IMR-90 (cell line): ENCODE measurements at regions not wholly inside any gene's neighbourhood (a gene's known extent, or its start where the extent isn't known, plus 50 kb on each side); places are given as distances from the start of the nearest gene placed in this dataset.

ENCODE experiments used
- ATAC-seq: fragments of 200-7000 bp; cut with Tn5 transposase; 2 replicates; pipeline ENCODE4 v1.9.1; 2020; ENCODE audit warnings: low read depth, mild to moderate bottlenecking, moderate library complexity
- BruUV-seq: library from RNA; stranded (reverse); fragments of 400-500 nt; replicated peaks from 2 replicates; lab custom pipeline; 2021; lab: Mats Ljungman, UMichigan
- CTCF ChIA-PET: fragments of 300-600 bp; formaldehyde crosslinking; extraction: SDS; loops from one replicate; lab custom pipeline; 2021; ENCODE audit warnings: antibody characterized with exemption; lab: Yijun Ruan, JAX
- POLR2A ChIA-PET: fragments of 300-600 bp; sonication (Branson Sonifier 250); formaldehyde crosslinking; loops from one replicate; lab custom pipeline; 2022; ENCODE audit warnings: antibody characterized with exemption; ENCODE audit not compliant: unreplicated experiment; lab: Charles Lee
- DNase-seq: peaks from one replicate; pipeline ENCODE4 v3.0.0; 2013
- H2AFZ ChIP-seq: replicated peaks from 2 replicates; pipeline ENCODE3; 2013; ENCODE audit warnings: low read length, mild to moderate bottlenecking; ENCODE audit not compliant: poor library complexity
- H2AK5ac ChIP-seq: 2 replicates; pipeline ENCODE4 v1.6.1; 2013; ENCODE audit warnings: low read depth, low read length, inconsistent platforms
- H2AK9ac ChIP-seq: replicated peaks from 2 replicates; pipeline ENCODE3; 2013; ENCODE audit warnings: mild to moderate bottlenecking, low read depth, low read length, moderate library complexity; ENCODE audit not compliant: poor library complexity
- H2BK120ac ChIP-seq: 2 replicates; pipeline ENCODE4 v1.6.1; 2013; ENCODE audit warnings: low read depth, low read length, inconsistent platforms
- H2BK15ac ChIP-seq: 3 replicates; pipeline ENCODE4 v1.6.1; 2013; ENCODE audit warnings: low read depth, low read length, inconsistent platforms
- H2BK20ac ChIP-seq: 2 replicates; pipeline ENCODE4 v1.6.1; 2013; ENCODE audit warnings: low read depth, mild to moderate bottlenecking, inconsistent platforms, low read length, moderate library complexity
- H2BK5ac ChIP-seq: 2 replicates; pipeline ENCODE4 v1.6.1; 2013; ENCODE audit warnings: mild to moderate bottlenecking, low read depth, low read length, inconsistent platforms; ENCODE audit not compliant: poor library complexity, severe bottlenecking
- H3K14ac ChIP-seq: replicated peaks from 2 replicates; pipeline ENCODE4 v1.6.1; 2013; ENCODE audit warnings: low read depth, low read length, inconsistent platforms
- H3K18ac ChIP-seq: 2 replicates; pipeline ENCODE4 v1.6.1; 2013; ENCODE audit warnings: low read depth, low read length, control low read depth
- H3K23ac ChIP-seq: 2 replicates; pipeline ENCODE4 v1.6.1; 2013; ENCODE audit warnings: low read depth, low read length, inconsistent platforms
- H3K27ac ChIP-seq: 2 replicates; pipeline ENCODE4 v1.5.1; 2013; ENCODE audit warnings: mild to moderate bottlenecking, control low read depth, low read length; ENCODE audit not compliant: insufficient read depth
- H3K27me3 ChIP-seq: 2 replicates; pipeline ENCODE4 v1.6.1; 2013; ENCODE audit warnings: low read length; ENCODE audit not compliant: control insufficient read depth, insufficient read depth
- H3K36me3 ChIP-seq: 2 replicates; pipeline ENCODE4 v1.6.1; 2013; ENCODE audit warnings: low read length, mixed read lengths; ENCODE audit not compliant: control insufficient read depth, insufficient read depth
- H3K4ac ChIP-seq: 2 replicates; pipeline ENCODE4 v1.6.1; 2013; ENCODE audit warnings: low read depth, low read length, inconsistent platforms
- H3K4me1 ChIP-seq: 2 replicates; pipeline ENCODE4 v1.6.1; 2013; ENCODE audit warnings: low read length, mixed read lengths; ENCODE audit not compliant: control insufficient read depth, insufficient read depth
- H3K4me2 ChIP-seq: 2 replicates; pipeline ENCODE4 v1.6.1; 2013; ENCODE audit warnings: low read depth, mild to moderate bottlenecking, control low read depth, low read length, moderate library complexity
- H3K4me3 ChIP-seq: 2 replicates; pipeline ENCODE4 v1.5.1; 2013; ENCODE audit warnings: low read depth, mild to moderate bottlenecking, control low read depth, low read length, moderate library complexity; ENCODE audit not compliant: insufficient read depth
- H3K56ac ChIP-seq: 2 replicates; pipeline ENCODE4 v1.6.1; 2013; ENCODE audit warnings: low read length, inconsistent platforms; ENCODE audit not compliant: insufficient read depth; ENCODE audit errors: extremely low read depth
- H3K79me1 ChIP-seq, 2 experiments: 2 replicates each; pipeline ENCODE4 v1.6.1; 2013; ENCODE audit warnings: low read length in 2 of 2, inconsistent platforms in 1 of 2, low read depth in 1 of 2
- H3K9ac ChIP-seq: 2 replicates; pipeline ENCODE4 v1.6.1; 2013; ENCODE audit warnings: low read depth, low read length, control low read depth
- H3K9me1 ChIP-seq: 2 replicates; pipeline ENCODE4 v1.6.1; 2013; ENCODE audit warnings: low read length, inconsistent platforms; ENCODE audit not compliant: insufficient read depth
- H3K9me3 ChIP-seq: 2 replicates; pipeline ENCODE4 v1.6.1; 2013; ENCODE audit warnings: low read length; ENCODE audit not compliant: control insufficient read depth, insufficient read depth
- H4K20me1 ChIP-seq: 2 replicates; pipeline ENCODE4 v1.6.1; 2013; ENCODE audit warnings: low read length, inconsistent platforms; ENCODE audit not compliant: insufficient read depth
- H4K5ac ChIP-seq: 2 replicates; pipeline ENCODE4 v1.6.1; 2013; ENCODE audit warnings: mild to moderate bottlenecking, low read depth, low read length, control low read depth
- H4K8ac ChIP-seq, 2 experiments: 2 replicates each; pipeline ENCODE4 v1.6.1; 2013; ENCODE audit warnings: low read depth in 2 of 2, low read length in 2 of 2, control low read depth in 1 of 2, inconsistent platforms in 1 of 2
- H4K91ac ChIP-seq: 2 replicates; pipeline ENCODE4 v1.6.1; 2013; ENCODE audit warnings: low read depth, low read length, inconsistent platforms; ENCODE audit not compliant: insufficient read depth
- CEBPB ChIP-seq: IDR thresholded peaks from 2 replicates; pipeline ENCODE4 v1.6.1; 2012; ENCODE audit warnings: low read depth, low read length, improper control_type of control experiment
- CHD1 ChIP-seq: IDR thresholded peaks from 2 replicates; pipeline ENCODE4 v1.6.1; 2012; ENCODE audit warnings: low read depth, low read length, improper control_type of control experiment
- CTCF ChIP-seq: conservative IDR thresholded peaks from 2 replicates; pipeline ENCODE4 v1.5.1; 2012; ENCODE audit warnings: mild to moderate bottlenecking, low read depth, low read length, improper control_type of control experiment
- FOS ChIP-seq: fragments of 150-350 bp; IDR thresholded peaks from 2 replicates; pipeline ENCODE4 v1.6.1; 2016; ENCODE audit warnings: low read depth, low read length
- MAFK ChIP-seq: IDR thresholded peaks from 2 replicates; pipeline ENCODE4 v1.6.1; 2012; ENCODE audit warnings: low read depth, low read length, improper control_type of control experiment
- MXI1 ChIP-seq: IDR thresholded peaks from 2 replicates; pipeline ENCODE4 v1.6.1; 2012; ENCODE audit warnings: low read depth, mild to moderate bottlenecking, low read length, moderate library complexity, borderline replicate concordance
- RCOR1 ChIP-seq: IDR thresholded peaks from 2 replicates; pipeline ENCODE4 v1.6.1; 2012; ENCODE audit warnings: mild to moderate bottlenecking, low read length, improper control_type of control experiment; ENCODE audit not compliant: insufficient replicate concordance
- WGBS, 2 experiments: methylation state at CpG; one replicate each; pipeline versions ENCODE4 v1.1.5 to v1.1.7; 2013; ENCODE audit warnings: missing lambda C conversion rate in 2 of 2; ENCODE audit not compliant: insufficient read length in 1 of 2; ENCODE audit errors: extremely low coverage in 2 of 2; 5-methylcytosine and 5-hydroxymethylcytosine counted together
- dilution Hi-C: fragments of 300-500 bp; cut with HindIII; formaldehyde crosslinking; loops from one replicate; pipeline ENCODE4 v1.14.3; 2018; ENCODE audit warnings: low sequenced_read_pairs; ENCODE audit not compliant: unreplicated experiment
- in situ Hi-C: fragments of 300-500 bp; cut with MboI; formaldehyde crosslinking; loops from 3 replicates; pipeline ENCODE4 v1.14.3; 2019; ENCODE audit warnings: low sequenced_read_pairs, inconsistent platforms, mixed read lengths
- intact Hi-C: fragments of 100-400 bp; cut with micrococcal nuclease; formaldehyde crosslinking; loops from 2 replicates; pipeline ENCODE4 v1.10.0; 2022
- TF ChIP-seq, protein P1 (sequence below): fragments of 150-350 bp; IDR thresholded peaks from 2 replicates; pipeline ENCODE4 v1.6.1; 2016; ENCODE audit warnings: low read depth, mild to moderate bottlenecking, low read length, moderate library complexity, borderline replicate concordance
- TF ChIP-seq, protein P2 (sequence below): fragments of 150-350 bp; IDR thresholded peaks from 2 replicates; pipeline ENCODE4 v1.6.1; 2017; ENCODE audit warnings: mild to moderate bottlenecking, antibody characterized with exemption, low read length, low read depth

- Histone ChIP-seq H3K9me1 (no peaks in the 10 kb centered on the region), H3K36me3 (no peaks in the 10 kb centered on the region), H3K79me1 (no peaks in the 10 kb centered on the region), H3K56ac (no peak overlapping the region), H3K4me3 (no peak overlapping the region), H4K20me1 (no peaks in the 10 kb centered on the region), H2BK120ac (no peak overlapping the region), H3K9me3 (no peaks in the 10 kb centered on the region), H3K4me1 (no peaks in the 10 kb centered on the region), H3K14ac (no peak overlapping the region), H2BK5ac (no peak overlapping the region), H2AFZ (no peak overlapping the region), H2AK5ac (no peak overlapping the region), H2AK9ac (no peak overlapping the region), H4K5ac (no peak overlapping the region), H3K4me2 (no peak overlapping the region), H3K27me3 (no peaks in the 10 kb centered on the region), H3K4ac (no peak overlapping the region), H3K23ac (no peak overlapping the region), H2BK20ac (no peak overlapping the region), H4K8ac (no peak overlapping the region), H3K27ac (no peak overlapping the region), H4K91ac (no peak overlapping the region), H3K9ac (no peak overlapping the region), H2BK15ac (no peak overlapping the region), H3K18ac (no peak overlapping the region)
- in situ Hi-C loops, result no loop called here
- dilution Hi-C loops, result no loop called here
- intact Hi-C loops, result no loop called here
- WGBS, 2 experiments, result no CpG with 5 or more reads among the region's 2 CpGs
- POLR2A ChIA-PET, result no interaction called here
- no peak for TF ChIP-seq CEBPB
- TF ChIP-seq RCOR1, result no peak
- TF ChIP-seq, protein P1, sequence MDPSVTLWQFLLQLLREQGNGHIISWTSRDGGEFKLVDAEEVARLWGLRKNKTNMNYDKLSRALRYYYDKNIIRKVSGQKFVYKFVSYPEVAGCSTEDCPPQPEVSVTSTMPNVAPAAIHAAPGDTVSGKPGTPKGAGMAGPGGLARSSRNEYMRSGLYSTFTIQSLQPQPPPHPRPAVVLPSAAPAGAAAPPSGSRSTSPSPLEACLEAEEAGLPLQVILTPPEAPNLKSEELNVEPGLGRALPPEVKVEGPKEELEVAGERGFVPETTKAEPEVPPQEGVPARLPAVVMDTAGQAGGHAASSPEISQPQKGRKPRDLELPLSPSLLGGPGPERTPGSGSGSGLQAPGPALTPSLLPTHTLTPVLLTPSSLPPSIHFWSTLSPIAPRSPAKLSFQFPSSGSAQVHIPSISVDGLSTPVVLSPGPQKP, result no peak
- TF ChIP-seq, protein P2, sequence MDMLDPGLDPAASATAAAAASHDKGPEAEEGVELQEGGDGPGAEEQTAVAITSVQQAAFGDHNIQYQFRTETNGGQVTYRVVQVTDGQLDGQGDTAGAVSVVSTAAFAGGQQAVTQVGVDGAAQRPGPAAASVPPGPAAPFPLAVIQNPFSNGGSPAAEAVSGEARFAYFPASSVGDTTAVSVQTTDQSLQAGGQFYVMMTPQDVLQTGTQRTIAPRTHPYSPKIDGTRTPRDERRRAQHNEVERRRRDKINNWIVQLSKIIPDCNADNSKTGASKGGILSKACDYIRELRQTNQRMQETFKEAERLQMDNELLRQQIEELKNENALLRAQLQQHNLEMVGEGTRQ, result no peak
- no peak for TF ChIP-seq CHD1
- no peak for TF ChIP-seq FOS
- TF ChIP-seq MXI1, result no peak
- TF ChIP-seq MAFK, result no peak
- TF ChIP-seq CTCF, result no peak
- BruUV-seq, result no TSS peak
- DNase-seq (no peak), ATAC-seq (no peak)
- CTCF ChIA-PET, result no interaction called here
Measured at GRCh38 chrX:95612350-95612749, 1072.3 kb upstream of the DIAPH2 start.
